Omental fat pad (tissue), 3 donors: ENCODE measurements at regions not wholly inside any gene's neighbourhood (a gene's known extent, or its start where the extent isn't known, plus 50 kb on each side); places are given as distances from the start of the nearest gene placed in this dataset.

Experiments
- ATAC-seq: fragments of 150-250 bp; one replicate; pipeline ENCODE4 v1.9.1; 2016; ENCODE audit warnings: mild to moderate bottlenecking, moderate library complexity; ENCODE audit not compliant: low FRiP score
- DNase-seq: peaks from one replicate; pipeline ENCODE4 v3.0.0-alpha.2; 2019; ENCODE audit warnings: low spot score
- TF ChIP-seq, protein P1 (sequence below), 3 donors: fragments of 450-650 bp; IDR thresholded peaks; one replicate each; pipeline ENCODE4 v1.5.1; 2016 to 2017; ENCODE audit warnings: antibody characterized with exemption in 3 of 3, mild to moderate bottlenecking in 3 of 3, moderate library complexity in 2 of 3

DNA sequence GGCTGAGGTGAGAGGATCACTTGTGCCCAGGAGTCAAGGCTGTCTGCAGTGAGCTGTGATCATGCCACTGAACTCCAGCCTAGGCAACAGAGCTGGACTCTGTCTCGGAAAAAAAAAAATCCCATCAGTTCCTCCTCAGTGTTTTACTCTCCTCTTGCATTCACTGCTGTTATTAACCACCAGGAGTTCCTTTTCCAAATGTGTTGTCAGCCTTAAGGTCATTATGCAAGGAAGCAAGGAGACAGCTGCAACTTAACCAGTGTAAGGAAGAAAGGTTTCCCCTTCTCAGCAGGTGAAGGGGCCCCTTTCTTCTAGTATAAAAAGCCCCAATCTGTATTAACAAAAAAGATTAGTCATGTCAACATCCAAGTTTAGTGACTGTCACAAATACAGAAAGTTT lies 86.6 kb upstream of the LEP start:
- DNase-seq = no peak
- TF ChIP-seq, protein P1, sequence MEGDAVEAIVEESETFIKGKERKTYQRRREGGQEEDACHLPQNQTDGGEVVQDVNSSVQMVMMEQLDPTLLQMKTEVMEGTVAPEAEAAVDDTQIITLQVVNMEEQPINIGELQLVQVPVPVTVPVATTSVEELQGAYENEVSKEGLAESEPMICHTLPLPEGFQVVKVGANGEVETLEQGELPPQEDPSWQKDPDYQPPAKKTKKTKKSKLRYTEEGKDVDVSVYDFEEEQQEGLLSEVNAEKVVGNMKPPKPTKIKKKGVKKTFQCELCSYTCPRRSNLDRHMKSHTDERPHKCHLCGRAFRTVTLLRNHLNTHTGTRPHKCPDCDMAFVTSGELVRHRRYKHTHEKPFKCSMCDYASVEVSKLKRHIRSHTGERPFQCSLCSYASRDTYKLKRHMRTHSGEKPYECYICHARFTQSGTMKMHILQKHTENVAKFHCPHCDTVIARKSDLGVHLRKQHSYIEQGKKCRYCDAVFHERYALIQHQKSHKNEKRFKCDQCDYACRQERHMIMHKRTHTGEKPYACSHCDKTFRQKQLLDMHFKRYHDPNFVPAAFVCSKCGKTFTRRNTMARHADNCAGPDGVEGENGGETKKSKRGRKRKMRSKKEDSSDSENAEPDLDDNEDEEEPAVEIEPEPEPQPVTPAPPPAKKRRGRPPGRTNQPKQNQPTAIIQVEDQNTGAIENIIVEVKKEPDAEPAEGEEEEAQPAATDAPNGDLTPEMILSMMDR (IDR thresholded peaks at IDR 0.05) = no peak
- no peak for ATAC-seq

DNA sequence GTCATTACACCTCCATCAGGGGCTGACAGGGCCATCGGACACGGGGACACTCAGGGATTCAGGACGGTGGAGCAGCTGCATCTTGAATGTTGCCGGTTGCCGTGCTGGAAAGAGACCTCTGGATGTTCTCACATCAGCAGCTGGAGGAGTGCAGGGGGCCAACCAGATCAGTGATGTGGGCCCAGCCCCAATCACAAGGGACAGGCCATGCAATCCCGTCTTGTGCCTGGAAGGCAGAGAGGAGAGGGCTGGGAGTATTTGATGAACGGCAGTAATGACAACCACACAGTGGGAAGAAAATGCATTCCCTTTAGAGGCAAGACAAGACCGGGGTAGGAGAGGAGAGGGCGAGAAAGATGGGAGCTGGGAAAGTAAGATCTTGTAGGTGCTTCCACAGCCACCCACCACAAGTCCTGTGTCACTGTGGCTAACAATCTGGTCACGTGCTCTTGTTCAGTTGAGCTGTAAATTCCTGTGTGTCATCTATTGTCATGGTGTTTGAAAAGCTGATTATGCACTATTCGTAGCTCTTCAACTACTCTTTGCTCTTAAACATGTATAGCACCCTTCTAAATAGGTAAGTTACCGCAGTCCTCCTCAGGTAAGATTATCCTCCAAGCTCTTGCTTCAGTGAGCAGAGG lies 85.9 kb upstream of the LEP start:
- no peak for ATAC-seq
- DNase-seq = no peak
- TF ChIP-seq, protein P1 (IDR thresholded peaks at IDR 0.05) = no peak

DNA sequence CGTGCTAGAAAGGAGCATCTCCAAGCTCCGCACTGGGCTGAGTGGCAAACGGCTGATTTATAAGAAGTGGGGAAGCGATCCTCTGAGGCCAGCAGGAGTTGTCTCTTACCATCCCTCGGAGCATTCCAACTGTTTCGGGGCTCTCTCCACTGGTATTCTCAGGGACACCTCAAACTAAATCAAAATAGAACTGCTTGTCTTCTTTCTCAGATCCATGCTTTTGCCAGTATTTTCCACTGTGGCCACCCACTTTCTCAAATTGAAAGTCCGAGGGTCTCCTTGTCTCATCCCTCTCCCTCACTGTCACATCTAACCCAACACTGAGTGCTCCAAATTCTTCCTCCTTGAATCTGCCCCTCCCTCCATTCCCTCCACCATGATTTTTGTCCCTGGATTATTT lies 83.2 kb upstream of the LEP start:
- DNase-seq (no peak), ATAC-seq (no peak)
- TF ChIP-seq, protein P1 (IDR thresholded peaks at IDR 0.05) = no peak

DNA sequence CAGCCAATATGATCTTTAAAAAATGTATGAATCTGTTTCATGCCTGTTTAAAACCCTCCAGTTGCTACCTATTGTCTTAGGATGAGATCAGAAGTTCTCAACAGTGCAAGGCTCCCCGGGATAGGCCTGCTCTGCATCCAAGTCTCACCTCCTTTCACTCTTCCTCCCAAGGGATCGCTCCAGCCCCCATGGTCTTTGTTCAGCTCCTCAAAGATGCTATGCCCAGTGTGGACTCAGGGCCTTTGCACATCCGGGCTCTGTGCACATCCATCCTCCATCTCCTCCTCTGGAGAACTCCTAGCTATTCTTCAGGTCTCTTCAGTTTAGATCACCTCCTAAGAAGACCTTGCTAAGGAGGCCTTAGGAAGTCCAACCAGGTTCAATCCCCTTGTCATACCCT lies 82.7 kb upstream of the LEP start:
- TF ChIP-seq, protein P1 (IDR thresholded peaks at IDR 0.05) = no peak
- no peak for DNase-seq

DNA sequence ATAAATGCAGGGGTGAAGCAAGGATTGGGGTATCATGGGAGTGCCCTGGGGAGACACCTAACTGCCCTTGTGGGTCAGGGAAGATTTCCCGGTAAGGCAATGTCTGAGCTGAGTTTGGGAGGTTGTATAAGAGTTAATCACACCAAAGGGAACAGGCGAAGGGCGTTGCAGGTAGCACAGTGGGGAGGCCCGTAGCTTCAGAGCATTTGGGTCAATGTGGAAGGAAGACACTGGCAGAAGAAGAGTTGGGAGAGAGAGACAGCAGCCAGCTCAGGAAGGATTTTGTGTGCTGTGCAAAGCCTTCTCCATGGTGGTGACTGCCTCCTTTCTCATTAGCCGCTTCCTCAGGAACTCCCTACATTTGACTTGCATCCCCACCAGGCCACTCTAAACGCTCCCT lies 80.8 kb upstream of the LEP start:
- ATAC-seq (no peak), DNase-seq (no peak)
- TF ChIP-seq, protein P1 (IDR thresholded peaks at IDR 0.05) = no peak

More for the DNA sequence above, 82.7 kb upstream of the LEP start:
- no peak for ATAC-seq

DNA sequence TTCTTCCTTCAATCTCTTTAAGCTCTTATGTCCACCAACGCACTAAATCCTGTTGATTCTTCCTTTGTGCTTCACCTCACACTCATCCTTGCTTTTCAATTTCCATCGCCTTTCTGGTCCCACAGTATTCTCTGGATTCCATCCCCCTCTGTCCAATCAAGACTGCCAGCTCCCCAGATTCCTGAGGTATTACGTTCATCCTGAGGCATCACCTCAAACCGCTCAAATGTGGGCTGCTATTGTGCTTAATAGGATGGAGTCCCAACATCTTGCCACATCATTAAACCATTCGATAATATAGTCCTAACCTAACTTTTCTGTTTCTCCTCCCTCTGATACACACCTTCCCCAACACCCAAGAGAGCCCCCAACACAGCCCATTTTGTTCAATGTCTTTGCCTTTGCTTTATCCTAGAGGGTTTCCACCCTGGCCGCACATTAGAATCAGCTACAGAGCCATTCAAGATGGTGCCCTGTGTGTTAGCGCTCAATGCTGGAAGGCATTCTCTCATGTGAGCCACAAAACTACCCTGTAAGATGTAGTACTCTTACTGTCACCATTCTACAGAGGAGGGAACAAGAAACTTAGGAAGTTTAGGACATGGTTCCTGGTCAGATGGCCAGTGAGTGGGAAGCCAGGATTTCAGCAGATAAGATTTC lies 79.5 kb upstream of the LEP start:
- TF ChIP-seq, protein P1 (IDR thresholded peaks at IDR 0.05) = no peak
- DNase-seq = no peak

DNA sequence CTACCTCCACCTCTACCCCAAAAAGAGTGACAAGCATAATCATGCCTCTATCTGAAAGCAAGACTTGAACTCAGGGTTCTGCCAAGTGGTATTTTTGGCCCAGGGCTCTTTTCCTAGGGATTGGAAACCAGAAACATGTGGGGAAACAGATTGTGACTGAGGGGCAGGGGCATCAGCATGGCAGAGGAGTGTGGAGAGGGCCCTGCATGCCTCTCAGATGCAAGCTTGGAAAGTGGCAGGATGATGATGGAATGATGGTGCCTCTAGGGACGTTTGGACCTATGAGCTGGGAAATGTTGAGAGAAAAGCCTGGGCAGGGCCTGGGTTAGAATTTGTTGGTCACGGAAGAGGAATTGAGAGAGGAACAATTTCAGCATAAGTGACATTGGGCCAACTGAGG lies 78.4 kb upstream of the LEP start:
- TF ChIP-seq, protein P1 (IDR thresholded peaks at IDR 0.05) = no peak
- ATAC-seq (no peak), DNase-seq (no peak)

More for the DNA sequence above, 79.5 kb upstream of the LEP start:
- ATAC-seq = no peak
